SK-N-SH (cell line): ENCODE measurements at regions not wholly inside any gene's neighbourhood (a gene's known extent, or its start where the extent isn't known, plus 50 kb on each side); places are given as distances from the start of the nearest gene placed in this dataset.

ENCODE experiments used
- CTCF ChIA-PET: fragments of 300-600, 350-600 bp; formaldehyde crosslinking; extraction: SDS; loops from one replicate; lab custom pipeline; 2021; lab: Yijun Ruan, JAX
- POLR2A ChIA-PET: fragments of 350-600 bp; sonication (Branson Sonifier 250); formaldehyde crosslinking; extraction: SDS; loops from one replicate; lab custom pipeline; 2020; ENCODE audit warnings: antibody characterized with exemption, inconsistent platforms; lab: Yijun Ruan, JAX
- DNase-seq: peaks from one replicate; pipeline ENCODE4 v3.0.0; 2012
- H2AFZ ChIP-seq: fragments of 200-600 bp; sonication (generic); 2 replicates; pipeline ENCODE4 v1.8.1; 2016; ENCODE audit warnings: antibody characterized with exemption, mild to moderate bottlenecking, low read depth
- H3F3A ChIP-seq: fragments of 200-600 bp; sonication (generic); replicated peaks from 2 replicates; pipeline ENCODE3; 2016; ENCODE audit warnings: antibody characterized with exemption, mild to moderate bottlenecking; ENCODE audit not compliant: insufficient read depth
- H3K27ac ChIP-seq, 2 experiments: fragments of 200-500 bp in 1 of 2; fragments of 200-600 bp in 1 of 2; sonication (Bioruptor generic) in 1 of 2; sonication (generic), shearing (Covaris generic) in 1 of 2; 2 replicates each; pipeline versions ENCODE4 v1.5.1 to v1.6.1; 2014 to 2016; ENCODE audit warnings: low read depth in 2 of 2, inconsistent platforms in 1 of 2, low read length in 1 of 2, mild to moderate bottlenecking in 1 of 2, mixed read lengths in 1 of 2
- H3K27me3 ChIP-seq: fragments of 200-600 bp; sonication (generic), shearing (Covaris generic); 2 replicates; pipeline ENCODE4 v1.6.1; 2016; ENCODE audit warnings: mixed run types; ENCODE audit not compliant: insufficient read depth
- H3K36me3 ChIP-seq, 2 experiments: fragments of 200-500 bp in 1 of 2; fragments of 200-600 bp in 1 of 2; sonication (Bioruptor generic) in 1 of 2; sonication (generic) in 1 of 2; replicated peaks in 1 of 2; 2 replicates each; pipeline versions ENCODE3 to v1.5.1; 2014 to 2016; ENCODE audit warnings: low read length in 1 of 2, mild to moderate bottlenecking in 1 of 2; ENCODE audit not compliant: insufficient read depth in 2 of 2, control insufficient read depth in 1 of 2
- H3K4me1 ChIP-seq, 2 experiments: fragments of 200-500 bp in 1 of 2; fragments of 200-600 bp in 1 of 2; sonication (Bioruptor generic) in 1 of 2; sonication (generic), shearing (Covaris generic) in 1 of 2; 2 replicates each; pipeline versions ENCODE4 v1.5.1 to v1.6.1; 2014 to 2016; ENCODE audit warnings: low read depth in 1 of 2, low read length in 1 of 2, mixed run types in 1 of 2; ENCODE audit not compliant: insufficient read depth in 2 of 2, control insufficient read depth in 1 of 2
- H3K4me2 ChIP-seq: fragments of 200-600 bp; sonication (generic), shearing (Covaris generic); 2 replicates; pipeline ENCODE4 v1.6.1; 2017; ENCODE audit warnings: mixed run types
- H3K4me3 ChIP-seq, 2 experiments: fragments of 200-500 bp in 1 of 2; fragments of 200-600 bp in 1 of 2; sonication (Bioruptor generic) in 1 of 2; sonication (generic), shearing (Covaris generic) in 1 of 2; 2 replicates each; pipeline versions ENCODE4 v1.5.1 to v1.8.1; 2014 to 2016; ENCODE audit warnings: low read depth in 2 of 2, inconsistent platforms in 1 of 2, low read length in 1 of 2, mild to moderate bottlenecking in 1 of 2, mixed read lengths in 1 of 2, moderate library complexity in 1 of 2
- H3K79me2 ChIP-seq: fragments of 200-600 bp; sonication (generic); 2 replicates; pipeline ENCODE4 v1.8.1; 2017; ENCODE audit warnings: mild to moderate bottlenecking; ENCODE audit not compliant: insufficient read depth
- H3K9ac ChIP-seq: fragments of 200-600 bp; sonication (generic); 2 replicates; pipeline ENCODE4 v1.6.1; 2017; ENCODE audit warnings: mixed run types
- H3K9me2 ChIP-seq: fragments of 200-600 bp; sonication (generic); 2 replicates; pipeline ENCODE4 v1.6.1; 2017; ENCODE audit warnings: mixed run types
- H3K9me3 ChIP-seq: fragments of 200-600 bp; sonication (generic); 2 replicates; pipeline ENCODE4 v1.6.1; 2017; ENCODE audit warnings: mixed run types, mild to moderate bottlenecking, moderate library complexity
- H4K20me1 ChIP-seq: fragments of 200-600 bp; sonication (generic); 2 replicates; pipeline ENCODE4 v1.6.1; 2017; ENCODE audit warnings: mild to moderate bottlenecking, mixed run types; ENCODE audit not compliant: insufficient read depth
- EP300 ChIP-seq, 2 experiments: IDR thresholded peaks; 2 replicates each; pipeline versions ENCODE4 v1.4.0 to v1.6.1; 2012; ENCODE audit warnings: borderline replicate concordance in 1 of 2, low read depth in 1 of 2, low read length in 1 of 2
- EZH2phosphoT487 ChIP-seq: fragments of 200-600 bp; sonication (generic); IDR thresholded peaks from 2 replicates; pipeline ENCODE4 v1.6.1; 2017; ENCODE audit warnings: low read depth, mixed run types, mild to moderate bottlenecking, antibody characterized with exemption, moderate library complexity, borderline replicate concordance
- FOSL2 ChIP-seq: IDR thresholded peaks from 2 replicates; pipeline ENCODE4 v1.4.0; 2012; ENCODE audit warnings: low read depth, mild to moderate bottlenecking, moderate library complexity, borderline replicate concordance
- FOXJ3 ChIP-seq: sonication (generic); formaldehyde crosslinking; IDR thresholded peaks from 2 replicates; pipeline ENCODE4 v1.5.1; 2020; ENCODE audit warnings: mild to moderate bottlenecking, missing genetic modification reagents
- FOXM1 ChIP-seq: IDR thresholded peaks from 2 replicates; pipeline ENCODE4 v1.4.0; 2012; ENCODE audit warnings: low read depth, mild to moderate bottlenecking
- GABPA ChIP-seq: IDR thresholded peaks from 2 replicates; pipeline ENCODE4 v1.4.0; 2012; ENCODE audit warnings: low read depth, mild to moderate bottlenecking
- JUND ChIP-seq: IDR thresholded peaks from 2 replicates; pipeline ENCODE4 v1.4.0; 2012
- MEF2A ChIP-seq: IDR thresholded peaks from 2 replicates; pipeline ENCODE4 v1.4.0; 2012; ENCODE audit warnings: low read depth, borderline replicate concordance
- NRF1 ChIP-seq: IDR thresholded peaks from 2 replicates; pipeline ENCODE4 v1.6.1; 2012; ENCODE audit warnings: low read depth, mild to moderate bottlenecking, low read length
- RAD21 ChIP-seq: IDR thresholded peaks from 2 replicates; pipeline ENCODE4 v1.6.1; 2012; ENCODE audit warnings: mild to moderate bottlenecking, low read length
- RCOR1 ChIP-seq: fragments of 150-350 bp; IDR thresholded peaks from 2 replicates; pipeline ENCODE4 v1.6.1; 2017; ENCODE audit warnings: antibody characterized with exemption, low read length
- RFX5 ChIP-seq: IDR thresholded peaks from 2 replicates; pipeline ENCODE4 v1.6.1; 2012; ENCODE audit warnings: mild to moderate bottlenecking, improper control_type of control experiment, low read length
- SIN3A ChIP-seq: IDR thresholded peaks from 2 replicates; pipeline ENCODE4 v1.6.1; 2012; ENCODE audit warnings: low read depth, mild to moderate bottlenecking, low read length, moderate library complexity, borderline replicate concordance
- TAF1 ChIP-seq: IDR thresholded peaks from 2 replicates; pipeline ENCODE4 v1.6.1; 2012; ENCODE audit warnings: low read depth, mild to moderate bottlenecking, low read length, moderate library complexity, borderline replicate concordance
- TCF12 ChIP-seq: IDR thresholded peaks from 2 replicates; pipeline ENCODE4 v1.4.0; 2012
- USF2 ChIP-seq: fragments of 150-350 bp; IDR thresholded peaks from 2 replicates; pipeline ENCODE4 v1.6.1; 2017; ENCODE audit warnings: antibody characterized with exemption, low read length, low read depth, borderline replicate concordance
- YY1 ChIP-seq: IDR thresholded peaks from 2 replicates; pipeline ENCODE4 v1.4.0; 2012; ENCODE audit warnings: low read depth, mild to moderate bottlenecking
- WGBS: methylation state at CpG from one replicate; pipeline ENCODE4 v1.1.6; 2017; ENCODE audit warnings: low lambda C conversion rate; 5-methylcytosine and 5-hydroxymethylcytosine counted together
- TF ChIP-seq, protein P1 (sequence below): IDR thresholded peaks from 2 replicates; pipeline ENCODE4; 2012
- TF ChIP-seq, protein P2 (sequence below): IDR thresholded peaks from 2 replicates; pipeline ENCODE4 v1.6.1; 2012; ENCODE audit warnings: mild to moderate bottlenecking, low read depth, low read length, moderate library complexity

DNA sequence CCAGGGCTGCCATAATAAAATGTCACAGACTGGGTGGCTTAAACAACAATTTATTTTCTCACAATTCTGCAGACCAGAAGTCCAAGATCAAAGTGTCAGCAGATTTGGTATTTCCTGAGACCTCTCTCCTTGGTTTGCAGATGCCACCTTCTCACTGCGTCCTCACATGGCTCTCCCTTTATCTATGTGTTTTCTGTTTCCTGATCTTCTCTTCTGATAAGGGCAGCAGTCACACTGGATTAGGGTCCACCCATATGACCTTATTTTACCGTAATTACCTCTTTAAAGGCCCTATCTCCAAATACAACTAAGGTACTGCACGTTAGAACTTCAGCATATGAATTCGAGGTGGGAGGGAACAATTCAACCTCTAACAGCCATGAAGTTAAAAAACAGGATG is 238.9 kb upstream of the API5 start:
- Histone ChIP-seq H4K20me1 (no peaks in the 10 kb centered on the region), H3K4me1 (peaks cover 0 to 2% of the 10 kb centered on the region in 2 experiments; a peak in 2 of 4 replicates), H3F3A (no peaks in the 10 kb centered on the region), H3K4me3 (no peak overlapping the region), H3K9me2 (no peaks in the 10 kb centered on the region), H3K27me3 (no peaks in the 10 kb centered on the region), H3K79me2 (no peaks in the 10 kb centered on the region), H3K4me2 (no peak overlapping the region), H3K9ac (no peak overlapping the region), H3K36me3 (no peaks in the 10 kb centered on the region), H3K9me3 (no peaks in the 10 kb centered on the region), H2AFZ (no peak overlapping the region), H3K27ac (no peak overlapping the region)
- no peak for DNase-seq
- TF ChIP-seq TCF12 (no peak), EZH2phosphoT487 (no peak), USF2 (no peak), RCOR1 (no peak), RFX5 (no peak), EP300 (IDR thresholded peaks at IDR 0.05; ENCODE audit: borderline replicate concordance in 1 of 2, low read depth in 1 of 2, low read length in 1 of 2) (no peak), JUND (no peak)
- TF ChIP-seq, protein P1, sequence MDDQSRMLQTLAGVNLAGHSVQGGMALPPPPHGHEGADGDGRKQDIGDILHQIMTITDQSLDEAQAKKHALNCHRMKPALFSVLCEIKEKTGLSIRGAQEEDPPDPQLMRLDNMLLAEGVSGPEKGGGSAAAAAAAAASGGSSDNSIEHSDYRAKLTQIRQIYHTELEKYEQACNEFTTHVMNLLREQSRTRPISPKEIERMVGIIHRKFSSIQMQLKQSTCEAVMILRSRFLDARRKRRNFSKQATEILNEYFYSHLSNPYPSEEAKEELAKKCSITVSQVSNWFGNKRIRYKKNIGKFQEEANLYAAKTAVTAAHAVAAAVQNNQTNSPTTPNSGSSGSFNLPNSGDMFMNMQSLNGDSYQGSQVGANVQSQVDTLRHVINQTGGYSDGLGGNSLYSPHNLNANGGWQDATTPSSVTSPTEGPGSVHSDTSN, result no peak
- POLR2A ChIA-PET, result no interaction called here
- 7% methylated on average over 4 of the region's 4 CpGs for WGBS
- CTCF ChIA-PET, result no interaction called here

DNA sequence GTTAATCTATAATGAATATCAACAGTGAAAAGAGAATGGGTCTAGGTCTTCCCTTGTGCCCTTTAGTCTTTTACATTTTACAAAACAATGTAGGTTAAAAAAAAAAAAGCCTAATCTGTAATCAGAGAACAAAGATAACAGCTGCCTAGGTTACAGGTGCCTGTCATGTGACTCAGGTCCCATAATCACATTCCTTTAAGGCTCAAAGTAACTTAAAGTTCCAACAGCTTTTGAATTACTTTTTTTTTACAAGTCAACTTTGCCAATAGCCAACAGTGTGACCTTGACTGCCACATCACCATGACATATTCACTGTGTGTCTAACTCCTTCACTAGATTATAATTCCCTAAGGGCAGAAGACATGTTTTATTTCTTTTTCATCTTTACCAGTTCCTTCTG is 237.0 kb upstream of the API5 start:
- H3K9me3 ChIP-seq, result no peaks in the 10 kb centered on the region
- H2AFZ ChIP-seq, result no peak overlapping the region
- no peaks in the 10 kb centered on the region for H3K9me2 ChIP-seq
- H3K79me2 ChIP-seq, result no peaks in the 10 kb centered on the region
- no peak for DNase-seq
- no peaks in the 10 kb centered on the region for H3F3A ChIP-seq
- H3K9ac ChIP-seq, result no peak overlapping the region
- H4K20me1 ChIP-seq, result no peaks in the 10 kb centered on the region
- TF ChIP-seq FOSL2 (no peak), RFX5 (no peak), SIN3A (no peak), TAF1 (no peak), FOXJ3 (no peak), NRF1 (no peak), JUND (no peak), YY1 (no peak), FOXM1 (no peak), GABPA (no peak), MEF2A (no peak), RAD21 (no peak), RCOR1 (no peak), TCF12 (no peak)
- TF ChIP-seq, protein P2, sequence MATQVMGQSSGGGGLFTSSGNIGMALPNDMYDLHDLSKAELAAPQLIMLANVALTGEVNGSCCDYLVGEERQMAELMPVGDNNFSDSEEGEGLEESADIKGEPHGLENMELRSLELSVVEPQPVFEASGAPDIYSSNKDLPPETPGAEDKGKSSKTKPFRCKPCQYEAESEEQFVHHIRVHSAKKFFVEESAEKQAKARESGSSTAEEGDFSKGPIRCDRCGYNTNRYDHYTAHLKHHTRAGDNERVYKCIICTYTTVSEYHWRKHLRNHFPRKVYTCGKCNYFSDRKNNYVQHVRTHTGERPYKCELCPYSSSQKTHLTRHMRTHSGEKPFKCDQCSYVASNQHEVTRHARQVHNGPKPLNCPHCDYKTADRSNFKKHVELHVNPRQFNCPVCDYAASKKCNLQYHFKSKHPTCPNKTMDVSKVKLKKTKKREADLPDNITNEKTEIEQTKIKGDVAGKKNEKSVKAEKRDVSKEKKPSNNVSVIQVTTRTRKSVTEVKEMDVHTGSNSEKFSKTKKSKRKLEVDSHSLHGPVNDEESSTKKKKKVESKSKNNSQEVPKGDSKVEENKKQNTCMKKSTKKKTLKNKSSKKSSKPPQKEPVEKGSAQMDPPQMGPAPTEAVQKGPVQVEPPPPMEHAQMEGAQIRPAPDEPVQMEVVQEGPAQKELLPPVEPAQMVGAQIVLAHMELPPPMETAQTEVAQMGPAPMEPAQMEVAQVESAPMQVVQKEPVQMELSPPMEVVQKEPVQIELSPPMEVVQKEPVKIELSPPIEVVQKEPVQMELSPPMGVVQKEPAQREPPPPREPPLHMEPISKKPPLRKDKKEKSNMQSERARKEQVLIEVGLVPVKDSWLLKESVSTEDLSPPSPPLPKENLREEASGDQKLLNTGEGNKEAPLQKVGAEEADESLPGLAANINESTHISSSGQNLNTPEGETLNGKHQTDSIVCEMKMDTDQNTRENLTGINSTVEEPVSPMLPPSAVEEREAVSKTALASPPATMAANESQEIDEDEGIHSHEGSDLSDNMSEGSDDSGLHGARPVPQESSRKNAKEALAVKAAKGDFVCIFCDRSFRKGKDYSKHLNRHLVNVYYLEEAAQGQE, result no peak
- no peaks in the 10 kb centered on the region for H3K27me3 ChIP-seq
- H3K4me3 ChIP-seq, result no peak overlapping the region
- H3K36me3 ChIP-seq, result no peaks in the 10 kb centered on the region
- no peak overlapping the region for H3K4me2 ChIP-seq
- POLR2A ChIA-PET, result no interaction called here
- peaks cover 0 to 2% of the 10 kb centered on the region in 2 experiments; a peak in 3 of 4 replicates for H3K4me1 ChIP-seq
- no peak overlapping the region for H3K27ac ChIP-seq
- CTCF ChIA-PET, result no interaction called here
